NB4 (cell line): ENCODE measurements at regions not wholly inside any gene's neighbourhood (a gene's known extent, or its start where the extent isn't known, plus 50 kb on each side); places are given as distances from the start of the nearest gene placed in this dataset.

Experiments used
- CTCF ChIP-seq: IDR thresholded peaks from one replicate; pipeline ENCODE4 v1.5.1; 2012; ENCODE audit warnings: low read depth, low read length
- MAX ChIP-seq: IDR thresholded peaks from 2 replicates; pipeline ENCODE4 v1.6.1; 2011; ENCODE audit warnings: low read depth, low read length
- MYC ChIP-seq: IDR thresholded peaks from 2 replicates; pipeline ENCODE4 v1.6.1; 2011; ENCODE audit warnings: low read depth, low read length
- POLR2A ChIP-seq: IDR thresholded peaks from 2 replicates; pipeline ENCODE4 v1.6.1; 2011; ENCODE audit warnings: mild to moderate bottlenecking; ENCODE audit not compliant: insufficient read length; ENCODE audit errors: extremely low read depth

GRCh38 chr2:51998890-51999289, 967.0 kb upstream of the NRXN1 start:
- TF ChIP-seq CTCF (no peak), MYC (no peak), POLR2A (no peak), MAX (no peak)
